Nephron progenitor cell (in vitro differentiated cells): ENCODE measurements at regions not wholly inside any gene's neighbourhood (a gene's known extent, or its start where the extent isn't known, plus 50 kb on each side); places are given as distances from the start of the nearest gene placed in this dataset.

Experiments
- DNase-seq: peaks from one replicate; pipeline ENCODE4 v3.0.0; 2021
- H3K27ac Mint-ChIP-seq: 2 replicates; pipeline ENCODE4 v1.8.0; 2021; ENCODE audit warnings: mild to moderate bottlenecking, moderate library complexity, mixed read lengths
- H3K27me3 Mint-ChIP-seq: 2 replicates; pipeline ENCODE4 v1.8.0; 2021; ENCODE audit warnings: mild to moderate bottlenecking, low read depth, mixed read lengths; ENCODE audit not compliant: poor library complexity
- H3K36me3 Mint-ChIP-seq: 2 replicates; pipeline ENCODE4 v1.8.0; 2021; ENCODE audit warnings: low read depth, mixed read lengths
- H3K4me1 Mint-ChIP-seq: 2 replicates; pipeline ENCODE4 v1.8.0; 2021; ENCODE audit warnings: mixed read lengths
- H3K4me3 Mint-ChIP-seq: 2 replicates; pipeline ENCODE4 v1.8.0; 2021; ENCODE audit warnings: mild to moderate bottlenecking, moderate library complexity, mixed read lengths
- H3K9me3 Mint-ChIP-seq: 2 replicates; pipeline ENCODE4 v1.8.0; 2021; ENCODE audit warnings: mild to moderate bottlenecking, moderate library complexity, mixed read lengths
- CTCF ChIP-seq: fragments of 200-600 bp; sonication (generic); IDR thresholded peaks from 2 replicates; pipeline ENCODE4 v1.5.0; 2021; ENCODE audit warnings: antibody characterized with exemption

DNA sequence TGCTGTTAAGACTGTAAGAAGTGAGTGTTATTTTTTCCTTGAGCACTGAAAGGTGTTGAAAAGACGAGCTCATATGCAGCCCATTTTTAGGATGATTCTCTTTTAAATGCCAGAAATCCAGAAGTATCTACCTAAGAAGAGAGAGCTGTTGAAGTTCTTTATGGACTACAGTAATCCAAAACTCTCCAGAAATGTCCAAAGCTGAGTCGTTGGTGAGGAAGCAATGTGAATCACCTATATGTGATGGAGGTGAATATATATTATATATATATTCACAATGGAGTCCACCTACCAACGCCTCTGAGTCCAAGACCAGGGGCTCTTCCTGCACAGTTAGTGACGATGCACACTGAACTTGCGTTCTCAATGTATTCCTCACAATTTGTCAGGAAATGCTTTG is 252.7 kb upstream of the PITRM1 start:
- H3K36me3 Mint-ChIP-seq = no peaks in the 10 kb centered on the region
- no peaks in the 10 kb centered on the region for H3K9me3 Mint-ChIP-seq
- no peak overlapping the region for H3K4me3 Mint-ChIP-seq
- no peak for TF ChIP-seq CTCF
- H3K4me1 Mint-ChIP-seq = peaks cover 29% of the 10 kb centered on the region
- no peak overlapping the region for H3K27ac Mint-ChIP-seq
- no peak for DNase-seq
- H3K27me3 Mint-ChIP-seq = peaks cover 5% of the 10 kb centered on the region

DNA sequence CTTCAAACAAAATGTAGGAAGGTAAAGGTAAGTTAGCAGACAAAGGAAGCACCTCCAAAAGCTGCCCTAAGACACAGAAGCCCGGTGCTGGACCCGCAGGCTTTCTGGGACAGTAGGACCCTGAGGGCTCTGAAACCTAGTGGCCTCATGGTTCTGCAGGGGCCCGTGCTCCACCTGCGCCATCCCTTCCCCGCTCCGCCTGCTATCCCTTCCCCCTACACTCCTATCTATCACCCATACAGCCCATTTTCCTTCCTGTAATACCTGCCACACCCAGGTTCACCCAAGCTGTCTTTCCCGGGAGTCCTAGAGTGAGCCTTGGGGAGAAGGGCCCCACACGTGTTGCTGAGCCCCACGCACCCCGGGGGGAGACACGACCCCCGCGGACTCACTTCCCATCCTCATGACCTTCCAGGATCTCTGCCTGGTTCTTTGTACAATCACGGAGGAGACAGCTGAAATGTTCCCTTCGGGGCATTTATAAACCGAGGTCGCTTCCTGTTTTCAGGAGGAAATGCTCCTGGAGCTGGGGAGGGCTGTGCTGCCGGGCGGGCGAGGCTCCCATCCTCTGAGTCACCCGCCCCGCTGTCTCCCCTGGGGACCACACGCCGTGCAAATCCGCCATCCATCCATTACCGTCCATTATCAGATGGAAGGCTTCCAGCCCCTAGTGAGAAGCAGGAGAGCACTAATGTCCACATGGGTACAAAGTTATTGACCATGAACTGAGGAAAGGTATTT is 251.7 kb upstream of the PITRM1 start:
- H3K27me3 Mint-ChIP-seq = peaks cover 5% of the 10 kb centered on the region
- H3K9me3 Mint-ChIP-seq = no peaks in the 10 kb centered on the region
- no peak overlapping the region for H3K4me3 Mint-ChIP-seq
- H3K4me1 Mint-ChIP-seq = peaks cover 21% of the 10 kb centered on the region
- no peak for TF ChIP-seq CTCF
- no peak overlapping the region for H3K27ac Mint-ChIP-seq
- H3K36me3 Mint-ChIP-seq = no peaks in the 10 kb centered on the region
- DNase-seq = no peak

DNA sequence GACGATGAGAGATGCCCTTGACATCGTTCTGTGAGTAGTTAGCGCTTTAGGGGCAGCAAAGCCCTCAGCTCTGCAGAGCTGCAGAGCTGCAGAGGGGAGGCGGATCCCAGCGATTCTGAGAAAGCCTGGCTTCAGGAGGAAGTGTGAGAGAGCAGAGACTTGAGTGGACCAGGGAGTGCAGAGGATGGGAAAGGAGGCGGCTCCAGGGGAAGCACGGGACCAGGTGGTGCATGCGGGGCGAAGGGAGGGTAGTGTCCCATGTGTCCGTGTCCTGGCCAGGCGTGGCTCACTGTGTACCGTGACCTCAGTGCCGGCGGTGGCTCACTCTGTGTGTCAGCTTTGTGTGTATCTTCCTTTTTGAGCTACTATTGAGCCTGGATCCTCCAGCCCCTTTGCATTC is 250.8 kb upstream of the PITRM1 start:
- peaks cover 5% of the 10 kb centered on the region for H3K27me3 Mint-ChIP-seq
- H3K4me1 Mint-ChIP-seq = peaks cover 26% of the 10 kb centered on the region
- no peak for TF ChIP-seq CTCF
- DNase-seq = no peak
- no peaks in the 10 kb centered on the region for H3K9me3 Mint-ChIP-seq
- H3K27ac Mint-ChIP-seq = peak overlapping the region; percentile 81
- no peaks in the 10 kb centered on the region for H3K36me3 Mint-ChIP-seq
- H3K4me3 Mint-ChIP-seq = no peak overlapping the region

- no peak for DNase-seq
- Mint-ChIP-seq H3K4me3 (no peak overlapping the region), H3K27ac (no peak overlapping the region), H3K27me3 (peaks cover 5% of the 10 kb centered on the region), H3K36me3 (no peaks in the 10 kb centered on the region), H3K9me3 (no peaks in the 10 kb centered on the region), H3K4me1 (peaks cover 34% of the 10 kb centered on the region)
- no peak for TF ChIP-seq CTCF
Observed at GRCh38 chr10:3422282-3422681, 249.7 kb upstream of the PITRM1 start.

- no peak for DNase-seq
- Mint-ChIP-seq H3K27ac (no peak overlapping the region), H3K36me3 (no peaks in the 10 kb centered on the region), H3K4me1 (peaks cover 34% of the 10 kb centered on the region), H3K4me3 (no peak overlapping the region), H3K9me3 (no peaks in the 10 kb centered on the region), H3K27me3 (peaks cover 5% of the 10 kb centered on the region)
- no peak for TF ChIP-seq CTCF
Observed at GRCh38 chr10:3421537-3422257, 249.1 kb upstream of the PITRM1 start.
